ENCODE measurements at regions not wholly inside any gene's neighbourhood (a gene's known extent, or its start where the extent isn't known, plus 50 kb on each side); places are given as distances from the start of the nearest gene placed in this dataset.

- Histone ChIP-seq H2BK12ac (ENCODE audit: low read length) (no peak overlapping the region), H2BK5ac (ENCODE audit: low read length) (no peak overlapping the region), H3K79me1 (ENCODE audit: low read depth, low read length) (no peaks in the 10 kb centered on the region), H4K8ac (ENCODE audit: low read depth, low read length) (no peak overlapping the region), H3K4ac (ENCODE audit: low read length) (no peak overlapping the region), H3K27me3 (ENCODE audit: control insufficient read depth in 3 of 3, insufficient read depth in 3 of 3, low read depth in 1 of 3, low read length in 3 of 3) (no peaks in the 10 kb centered on the region), H3K4me1 (ENCODE audit: control insufficient read depth in 2 of 2, insufficient read depth in 1 of 2, low read depth in 1 of 2, low read length in 2 of 2) (no peaks in the 10 kb centered on the region), H3K9ac (ENCODE audit: low read depth, low read length, poor library complexity) (no peak overlapping the region), H3K23ac (ENCODE audit: low read depth, low read length, poor library complexity) (no peak overlapping the region), H2BK15ac (ENCODE audit: low read length) (no peak overlapping the region), H4K91ac (ENCODE audit: low read depth, low read length, poor library complexity) (no peak overlapping the region), H3K4me3 (ENCODE audit: low read length in 2 of 2) (no peak overlapping the region), H3K18ac (ENCODE audit: low read length) (no peak overlapping the region), H2AK5ac (ENCODE audit: low read depth, low read length) (no peak overlapping the region), H3K14ac (ENCODE audit: low read length) (no peak overlapping the region), H2AFZ (ENCODE audit: low read length) (no peak overlapping the region), H2BK120ac (ENCODE audit: low read depth, low read length) (no peak overlapping the region), H3K9me3 (replicated peaks in 1 of 2; ENCODE audit: control insufficient read depth in 2 of 2, insufficient read depth in 1 of 2, low read depth in 1 of 2, low read length in 2 of 2) (no peaks in the 10 kb centered on the region), H3K36me3 (replicated peaks in 1 of 2; ENCODE audit: control insufficient read depth in 2 of 2, insufficient read depth in 2 of 2, low read length in 2 of 2) (no peaks in the 10 kb centered on the region), H3K27ac (replicated peaks; ENCODE audit: low read length) (no peak overlapping the region), H3K4me2 (ENCODE audit: insufficient read depth, low read length, poor library complexity, severe bottlenecking) (no peak overlapping the region)
- DNase-seq (ENCODE audit: low spot score), result no peak
- whole genome bisulfite sequencing, 2 donors (ENCODE audit: extremely low coverage in 2 of 2, insufficient read length in 2 of 2, insufficient replicate concordance in 1 of 2), result no CpG with 5 or more reads among the region's 1 CpG
These were observed 73.7 kb upstream of the DAP start for GRCh38 chr5:10834695-10835094.

- DNase-seq (ENCODE audit: low spot score), result no peak
- H3K27me3 ChIP-seq (ENCODE audit: control insufficient read depth in 3 of 3, insufficient read depth in 3 of 3, low read depth in 1 of 3, low read length in 3 of 3), result no peaks in the 10 kb centered on the region
- no peaks in the 10 kb centered on the region for H3K9me3 ChIP-seq (replicated peaks in 1 of 2; ENCODE audit: control insufficient read depth in 2 of 2, insufficient read depth in 1 of 2, low read depth in 1 of 2, low read length in 2 of 2)
- no peak overlapping the region for H2BK120ac ChIP-seq (ENCODE audit: low read depth, low read length)
- H2AFZ ChIP-seq (ENCODE audit: low read length), result no peak overlapping the region
- H3K18ac ChIP-seq (ENCODE audit: low read length), result no peak overlapping the region
- H3K4me3 ChIP-seq (ENCODE audit: low read length in 2 of 2), result no peak overlapping the region
- no peak overlapping the region for H3K4me2 ChIP-seq (ENCODE audit: insufficient read depth, low read length, poor library complexity, severe bottlenecking)
- H3K27ac ChIP-seq (replicated peaks; ENCODE audit: low read length), result no peak overlapping the region
- no peaks in the 10 kb centered on the region for H3K4me1 ChIP-seq (ENCODE audit: control insufficient read depth in 2 of 2, insufficient read depth in 1 of 2, low read depth in 1 of 2, low read length in 2 of 2)
- H4K8ac ChIP-seq (ENCODE audit: low read depth, low read length), result no peak overlapping the region
- H3K23ac ChIP-seq (ENCODE audit: low read depth, low read length, poor library complexity), result no peak overlapping the region
- WGBS, 2 donors (ENCODE audit: extremely low coverage in 2 of 2, insufficient read length in 2 of 2, insufficient replicate concordance in 1 of 2), result no CpG with 5 or more reads among the region's 5 CpGs
- H2AK5ac ChIP-seq (ENCODE audit: low read depth, low read length), result no peak overlapping the region
- no peaks in the 10 kb centered on the region for H3K79me1 ChIP-seq (ENCODE audit: low read depth, low read length)
- no peak overlapping the region for H2BK12ac ChIP-seq (ENCODE audit: low read length)
- no peak overlapping the region for H2BK5ac ChIP-seq (ENCODE audit: low read length)
- no peak overlapping the region for H2BK15ac ChIP-seq (ENCODE audit: low read length)
- no peak overlapping the region for H3K4ac ChIP-seq (ENCODE audit: low read length)
- no peaks in the 10 kb centered on the region for H3K36me3 ChIP-seq (replicated peaks in 1 of 2; ENCODE audit: control insufficient read depth in 2 of 2, insufficient read depth in 2 of 2, low read length in 2 of 2)
- H4K91ac ChIP-seq (ENCODE audit: low read depth, low read length, poor library complexity), result no peak overlapping the region
- no peak overlapping the region for H3K14ac ChIP-seq (ENCODE audit: low read length)
- no peak overlapping the region for H3K9ac ChIP-seq (ENCODE audit: low read depth, low read length, poor library complexity)
These were observed 72.0 kb upstream of the DAP start for GRCh38 chr5:10832987-10833386.

GRCh38 chr5:10832421-10832820 is 71.4 kb upstream of the DAP start:
- H3K14ac ChIP-seq (ENCODE audit: low read length), result no peak overlapping the region

DNA sequence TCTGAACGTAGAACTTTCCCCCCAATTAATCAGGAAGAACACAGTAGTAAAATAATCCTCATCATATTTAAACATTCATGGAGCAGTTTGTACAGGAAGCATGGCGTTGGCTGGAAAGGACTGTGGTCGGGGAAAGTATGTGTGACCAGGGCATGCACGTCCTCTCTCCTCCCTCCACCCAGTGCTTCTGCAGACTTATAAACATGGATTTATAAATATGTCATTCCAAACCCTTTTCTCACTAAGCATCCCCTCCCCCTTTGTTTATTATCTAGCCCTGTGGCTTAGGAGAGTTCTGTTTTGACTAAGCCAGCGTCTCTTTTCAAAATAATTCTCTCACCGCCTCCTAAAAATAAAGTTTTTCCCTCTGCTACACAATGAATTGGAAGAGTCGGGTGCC is 70.4 kb upstream of the DAP start:
- H3K4me1 ChIP-seq (ENCODE audit: control insufficient read depth in 2 of 2, insufficient read depth in 1 of 2, low read depth in 1 of 2, low read length in 2 of 2), result no peaks in the 10 kb centered on the region
- H3K14ac ChIP-seq (ENCODE audit: low read length), result no peak overlapping the region
- H3K4me3 ChIP-seq (ENCODE audit: low read length in 2 of 2), result no peak overlapping the region
- no peak overlapping the region for H2BK5ac ChIP-seq (ENCODE audit: low read length)
- no peak overlapping the region for H3K18ac ChIP-seq (ENCODE audit: low read length)
- H3K9me3 ChIP-seq (replicated peaks in 1 of 2; ENCODE audit: control insufficient read depth in 2 of 2, insufficient read depth in 1 of 2, low read depth in 1 of 2, low read length in 2 of 2), result no peaks in the 10 kb centered on the region
- H3K27ac ChIP-seq (replicated peaks; ENCODE audit: low read length), result no peak overlapping the region
- no peak overlapping the region for H3K4me2 ChIP-seq (ENCODE audit: insufficient read depth, low read length, poor library complexity, severe bottlenecking)
- no peak overlapping the region for H2BK12ac ChIP-seq (ENCODE audit: low read length)
- H3K23ac ChIP-seq (ENCODE audit: low read depth, low read length, poor library complexity), result no peak overlapping the region
- no peak overlapping the region for H2BK120ac ChIP-seq (ENCODE audit: low read depth, low read length)
- H2AK5ac ChIP-seq (ENCODE audit: low read depth, low read length), result no peak overlapping the region
- no peak overlapping the region for H3K4ac ChIP-seq (ENCODE audit: low read length)
- no peaks in the 10 kb centered on the region for H3K36me3 ChIP-seq (replicated peaks in 1 of 2; ENCODE audit: control insufficient read depth in 2 of 2, insufficient read depth in 2 of 2, low read length in 2 of 2)
- DNase-seq (ENCODE audit: low spot score), result no peak
- H3K27me3 ChIP-seq (ENCODE audit: control insufficient read depth in 3 of 3, insufficient read depth in 3 of 3, low read depth in 1 of 3, low read length in 3 of 3), result no peaks in the 10 kb centered on the region
- H3K9ac ChIP-seq (ENCODE audit: low read depth, low read length, poor library complexity), result no peak overlapping the region
- no peak overlapping the region for H4K8ac ChIP-seq (ENCODE audit: low read depth, low read length)
- no peak overlapping the region for H4K91ac ChIP-seq (ENCODE audit: low read depth, low read length, poor library complexity)
- H2BK15ac ChIP-seq (ENCODE audit: low read length), result no peak overlapping the region
- H3K79me1 ChIP-seq (ENCODE audit: low read depth, low read length), result no peaks in the 10 kb centered on the region
- WGBS, 2 donors (ENCODE audit: extremely low coverage in 2 of 2, insufficient read length in 2 of 2, insufficient replicate concordance in 1 of 2), result no CpG with 5 or more reads among the region's 7 CpGs
- no peak overlapping the region for H2AFZ ChIP-seq (ENCODE audit: low read length)

More at GRCh38 chr5:10832421-10832820, 71.4 kb upstream of the DAP start:
- Histone ChIP-seq H3K4me2 (ENCODE audit: insufficient read depth, low read length, poor library complexity, severe bottlenecking) (no peak overlapping the region), H3K36me3 (replicated peaks in 1 of 2; ENCODE audit: control insufficient read depth in 2 of 2, insufficient read depth in 2 of 2, low read length in 2 of 2) (no peaks in the 10 kb centered on the region), H3K27me3 (ENCODE audit: control insufficient read depth in 3 of 3, insufficient read depth in 3 of 3, low read depth in 1 of 3, low read length in 3 of 3) (no peaks in the 10 kb centered on the region), H4K8ac (ENCODE audit: low read depth, low read length) (no peak overlapping the region), H2BK12ac (ENCODE audit: low read length) (no peak overlapping the region), H3K79me1 (ENCODE audit: low read depth, low read length) (no peaks in the 10 kb centered on the region), H3K23ac (ENCODE audit: low read depth, low read length, poor library complexity) (no peak overlapping the region), H3K27ac (replicated peaks; ENCODE audit: low read length) (no peak overlapping the region), H2AK5ac (ENCODE audit: low read depth, low read length) (no peak overlapping the region), H3K4ac (ENCODE audit: low read length) (no peak overlapping the region), H3K9me3 (replicated peaks in 1 of 2; ENCODE audit: control insufficient read depth in 2 of 2, insufficient read depth in 1 of 2, low read depth in 1 of 2, low read length in 2 of 2) (no peaks in the 10 kb centered on the region), H2BK120ac (ENCODE audit: low read depth, low read length) (no peak overlapping the region), H3K18ac (ENCODE audit: low read length) (no peak overlapping the region), H2AFZ (ENCODE audit: low read length) (no peak overlapping the region), H3K4me1 (ENCODE audit: control insufficient read depth in 2 of 2, insufficient read depth in 1 of 2, low read depth in 1 of 2, low read length in 2 of 2) (no peaks in the 10 kb centered on the region), H2BK15ac (ENCODE audit: low read length) (no peak overlapping the region), H3K4me3 (ENCODE audit: low read length in 2 of 2) (no peak overlapping the region), H3K9ac (ENCODE audit: low read depth, low read length, poor library complexity) (no peak overlapping the region), H2BK5ac (ENCODE audit: low read length) (no peak overlapping the region), H4K91ac (ENCODE audit: low read depth, low read length, poor library complexity) (no peak overlapping the region)
- WGBS, 2 donors (ENCODE audit: extremely low coverage in 2 of 2, insufficient read length in 2 of 2, insufficient replicate concordance in 1 of 2), result no CpG with 5 or more reads among the region's 1 CpG
- DNase-seq (ENCODE audit: low spot score), result no peak
